GM12878 (cell line): ENCODE measurements at regions not wholly inside any gene's neighbourhood (a gene's known extent, or its start where the extent isn't known, plus 50 kb on each side); places are given as distances from the start of the nearest gene placed in this dataset.
A peak's percentile ranks its signal among the peaks of the same experiment; 100 is the strongest.

ENCODE experiments used
- ATAC-seq: fragments of 200-7000 bp; cut with Tn5 transposase; 3 replicates; pipeline ENCODE4 v1.9.1; 2020; ENCODE audit warnings: mild to moderate bottlenecking, moderate library complexity
- BruUV-seq: library from RNA; stranded (reverse); fragments of 400-500 nt; replicated peaks from 2 replicates; lab custom pipeline; 2021; lab: Mats Ljungman, UMichigan
- CTCF ChIA-PET: fragments of 300-600 bp; sonication (Branson Sonifier 250); formaldehyde crosslinking; extraction: SDS; loops from one replicate; lab custom pipeline; 2021; ENCODE audit warnings: inconsistent platforms; lab: Yijun Ruan, JAX
- POLR2A ChIA-PET: fragments of 350-600 bp; formaldehyde crosslinking; extraction: SDS; loops from one replicate; lab custom pipeline; 2021; ENCODE audit warnings: inconsistent platforms; lab: Charles Lee
- RAD21 ChIA-PET: fragments of 300-600 bp; sonication (Branson Sonifier 250); formaldehyde crosslinking; loops from one replicate; lab custom pipeline; 2023; ENCODE audit warnings: antibody characterized with exemption; ENCODE audit not compliant: unreplicated experiment; lab: Charles Lee
- SMC1A ChIA-PET: fragments of 300-600 bp; sonication (Branson Sonifier 250); formaldehyde crosslinking; loops from one replicate; lab custom pipeline; 2023; ENCODE audit not compliant: unreplicated experiment, uncharacterized antibody; lab: Charles Lee
- DNase-seq: peaks from one replicate; pipeline ENCODE4 v3.0.0-alpha.2; 2011; ENCODE audit warnings: low read depth, low spot score
- FAIRE-seq: peaks from 3 replicates; lab custom pipeline; 2011; peaks lifted over from hg19 to GRCh38; lab: Jason Lieb, UNC
- H2AFZ ChIP-seq: 2 replicates; pipeline ENCODE4 v1.6.0; 2011; ENCODE audit warnings: low read depth, low read length, control low read depth; ENCODE audit not compliant: control insufficient read depth
- H3K27ac ChIP-seq: 2 replicates; pipeline ENCODE4 v1.5.1; 2011; ENCODE audit warnings: control low read depth; ENCODE audit not compliant: control insufficient read depth, insufficient read depth
- H3K27me3 ChIP-seq, 2 experiments: replicated peaks in 1 of 2; 2 replicates each; pipeline versions ENCODE4 v1.6.0 to v1.6.1; 2011; ENCODE audit warnings: low read length in 1 of 2; ENCODE audit not compliant: control insufficient read depth in 2 of 2, insufficient read depth in 2 of 2
- H3K36me3 ChIP-seq, 2 experiments: 2 replicates each; pipeline ENCODE4 v1.5.1; 2011; ENCODE audit warnings: low read length in 1 of 2; ENCODE audit not compliant: control insufficient read depth in 2 of 2, insufficient read depth in 2 of 2
- H3K4me1 ChIP-seq: 2 replicates; pipeline ENCODE4 v1.6.1; 2011; ENCODE audit warnings: mild to moderate bottlenecking, low read length, moderate library complexity, mixed read lengths; ENCODE audit not compliant: control insufficient read depth, insufficient read depth
- H3K4me2 ChIP-seq: 2 replicates; pipeline ENCODE4 v1.6.0; 2011; ENCODE audit warnings: control low read depth; ENCODE audit not compliant: control insufficient read depth, insufficient read depth
- H3K4me3 ChIP-seq: fragments of 200-600 bp; sonication (generic); 2 replicates; pipeline ENCODE4 v1.5.1; 2016
- H3K79me2 ChIP-seq: 2 replicates; pipeline ENCODE4 v1.6.0; 2011; ENCODE audit warnings: low read length; ENCODE audit not compliant: control insufficient read depth, insufficient read depth
- H3K9ac ChIP-seq: 2 replicates; pipeline ENCODE4 v1.8.0; 2011; ENCODE audit warnings: low read length, control low read depth, mixed read lengths; ENCODE audit not compliant: control insufficient read depth, insufficient read depth
- H3K9me3 ChIP-seq: replicated peaks from 3 replicates; pipeline ENCODE4 v1.5.1; 2011; ENCODE audit warnings: mild to moderate bottlenecking, low read length; ENCODE audit not compliant: control insufficient read depth, insufficient read depth
- H4K20me1 ChIP-seq: 2 replicates; pipeline ENCODE4 v1.6.0; 2011; ENCODE audit not compliant: control insufficient read depth, insufficient read depth
- CHD2 ChIP-seq: IDR thresholded peaks from 2 replicates; pipeline ENCODE4 v1.6.1; 2011; ENCODE audit warnings: low read depth, low read length, improper control_type of control experiment, borderline replicate concordance
- FOXM1 ChIP-seq: IDR thresholded peaks from 2 replicates; pipeline ENCODE4 v1.6.1; 2012; ENCODE audit warnings: low read depth, mild to moderate bottlenecking, inconsistent platforms, low read length, moderate library complexity
- MEF2B ChIP-seq: fragments of 450-650 bp; IDR thresholded peaks from 2 replicates; pipeline ENCODE4 v1.6.1; 2018; ENCODE audit warnings: mild to moderate bottlenecking, moderate library complexity; ENCODE audit not compliant: partially characterized antibody, poor library complexity, severe bottlenecking
- NR2C2 ChIP-seq: IDR thresholded peaks from 2 replicates; pipeline ENCODE4 v1.6.1; 2011; ENCODE audit warnings: borderline replicate concordance, low read depth; ENCODE audit not compliant: control insufficient read depth, insufficient read length
- PRDM15 ChIP-seq: fragments of 450-650 bp; formaldehyde crosslinking; IDR thresholded peaks from 2 replicates; pipeline ENCODE4 v1.4.0; 2020; ENCODE audit warnings: mild to moderate bottlenecking, moderate library complexity
- SMARCA5 ChIP-seq: fragments of 450-650 bp; IDR thresholded peaks from 2 replicates; pipeline ENCODE4 v1.6.1; 2017; ENCODE audit warnings: mild to moderate bottlenecking
- SUZ12 ChIP-seq: fragments of 200-600 bp; sonication (generic); IDR thresholded peaks from one replicate; pipeline ENCODE4 v1.6.1; 2018; ENCODE audit warnings: antibody characterized with exemption, mild to moderate bottlenecking; ENCODE audit not compliant: unreplicated experiment
- TARDBP ChIP-seq: IDR thresholded peaks from 2 replicates; pipeline ENCODE4 v1.6.1; 2016; ENCODE audit warnings: borderline replicate concordance
- WRNIP1 ChIP-seq: IDR thresholded peaks from 2 replicates; pipeline ENCODE4 v1.6.1; 2011; ENCODE audit warnings: low read depth, low read length, improper control_type of control experiment, borderline replicate concordance
- WGBS: methylation state at CpG from one replicate; pipeline ENCODE4 v1.1.6; 2016; ENCODE audit warnings: low lambda C conversion rate; ENCODE audit not compliant: insufficient replicate concordance, insufficient coverage; ENCODE audit errors: missing lambda C conversion rate; 5-methylcytosine and 5-hydroxymethylcytosine counted together
- in situ Hi-C: fragments of 300-500 bp; cut with MboI; formaldehyde crosslinking; loops from 9 replicates; pipeline ENCODE4 v1.14.3; 2018; ENCODE audit warnings: mixed read lengths
- intact Hi-C: fragments of 100-400 bp; cut with micrococcal nuclease; formaldehyde crosslinking; loops from one replicate; pipeline ENCODE4 v1.14.2; 2022; ENCODE audit not compliant: unreplicated experiment
- TF ChIP-seq, protein P1 (sequence below): IDR thresholded peaks from 2 replicates; pipeline ENCODE4 v1.6.1; 2011; ENCODE audit warnings: mild to moderate bottlenecking, low read depth, low read length, moderate library complexity; ENCODE audit not compliant: insufficient replicate concordance
- TF ChIP-seq, protein P2 (sequence below): fragments of 450-650 bp; IDR thresholded peaks from 2 replicates; pipeline ENCODE4 v1.6.1; 2016; ENCODE audit warnings: mild to moderate bottlenecking

DNA sequence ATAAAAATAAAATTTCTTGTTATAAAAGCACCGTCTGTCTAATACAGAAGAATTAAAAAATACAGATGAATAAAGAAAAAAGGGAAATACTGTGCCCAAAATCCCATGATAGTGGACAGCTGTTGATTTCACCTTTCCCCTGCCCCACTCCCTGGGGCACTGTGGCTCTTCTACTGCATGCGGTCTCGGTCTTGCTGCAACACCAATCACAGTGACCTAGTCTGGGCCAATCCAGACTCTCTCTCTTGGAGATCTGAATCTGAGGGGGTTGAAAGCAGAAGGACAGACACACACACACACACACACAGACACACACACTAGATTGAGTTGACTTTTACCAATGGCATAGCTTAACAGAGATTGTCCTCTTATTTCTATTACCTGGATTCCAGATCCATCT is 70.5 kb upstream of the FYN start:
- POLR2A ChIA-PET = interaction anchor here (0.5 kb wide), 1 partner anchor 1003 kb away, joined by 3 read pairs; no protein-coding TSS in a partner anchor
- TF ChIP-seq NR2C2 (no peak), MEF2B (no peak), FOXM1 (no peak), PRDM15 (CRISPR knock-in tag) (no peak), TARDBP (no peak), SUZ12 (no peak), SMARCA5 (no peak), CHD2 (no peak), WRNIP1 (no peak)
- TF ChIP-seq, protein P1, sequence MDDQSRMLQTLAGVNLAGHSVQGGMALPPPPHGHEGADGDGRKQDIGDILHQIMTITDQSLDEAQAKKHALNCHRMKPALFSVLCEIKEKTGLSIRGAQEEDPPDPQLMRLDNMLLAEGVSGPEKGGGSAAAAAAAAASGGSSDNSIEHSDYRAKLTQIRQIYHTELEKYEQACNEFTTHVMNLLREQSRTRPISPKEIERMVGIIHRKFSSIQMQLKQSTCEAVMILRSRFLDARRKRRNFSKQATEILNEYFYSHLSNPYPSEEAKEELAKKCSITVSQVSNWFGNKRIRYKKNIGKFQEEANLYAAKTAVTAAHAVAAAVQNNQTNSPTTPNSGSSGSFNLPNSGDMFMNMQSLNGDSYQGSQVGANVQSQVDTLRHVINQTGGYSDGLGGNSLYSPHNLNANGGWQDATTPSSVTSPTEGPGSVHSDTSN = no peak
- TF ChIP-seq, protein P2, sequence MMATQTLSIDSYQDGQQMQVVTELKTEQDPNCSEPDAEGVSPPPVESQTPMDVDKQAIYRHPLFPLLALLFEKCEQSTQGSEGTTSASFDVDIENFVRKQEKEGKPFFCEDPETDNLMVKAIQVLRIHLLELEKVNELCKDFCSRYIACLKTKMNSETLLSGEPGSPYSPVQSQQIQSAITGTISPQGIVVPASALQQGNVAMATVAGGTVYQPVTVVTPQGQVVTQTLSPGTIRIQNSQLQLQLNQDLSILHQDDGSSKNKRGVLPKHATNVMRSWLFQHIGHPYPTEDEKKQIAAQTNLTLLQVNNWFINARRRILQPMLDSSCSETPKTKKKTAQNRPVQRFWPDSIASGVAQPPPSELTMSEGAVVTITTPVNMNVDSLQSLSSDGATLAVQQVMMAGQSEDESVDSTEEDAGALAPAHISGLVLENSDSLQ = no peak
- TF ChIP-seq, all 136 proteins: peak for 0
- H3K36me3 ChIP-seq = no peaks in the 10 kb centered on the region
- in situ Hi-C loops (no loop called here), intact Hi-C loops (no loop called here)
- H3K4me2 ChIP-seq = no peak overlapping the region
- no peaks in the 10 kb centered on the region for H3K79me2 ChIP-seq
- RAD21 ChIA-PET = interaction anchor here (0.6 kb wide), 1 partner anchor 12 kb away, joined by 3 read pairs; no protein-coding TSS in a partner anchor
- H3K4me1 ChIP-seq = peaks cover 11% of the 10 kb centered on the region
- ATAC-seq = peak; percentile 47
- no peak for DNase-seq
- peaks cover 5% of the 10 kb centered on the region; the same call in 1 of the 3 replicates for H3K9me3 ChIP-seq
- WGBS = 36% methylated on average over 3 of the region's 3 CpGs
- H3K27me3 ChIP-seq = no peaks in the 10 kb centered on the region
- BruUV-seq = no TSS peak
- no peak overlapping the region for H3K4me3 ChIP-seq
- no peak overlapping the region for H2AFZ ChIP-seq
- FAIRE-seq = no peak
- SMC1A ChIA-PET = interaction anchor here (0.7 kb wide), 2 partner anchors 15 to 18 kb away, joined by 3 to 4 read pairs; no protein-coding TSS in a partner anchor
- no peaks in the 10 kb centered on the region for H4K20me1 ChIP-seq
- no peak overlapping the region for H3K27ac ChIP-seq
- H3K9ac ChIP-seq = no peak overlapping the region
- CTCF ChIA-PET = interaction anchor here (0.7 kb wide), 1 partner anchor 168 kb away, joined by 3 read pairs; no protein-coding TSS in a partner anchor
